IMR-90 (cell line): ENCODE measurements at regions not wholly inside any gene's neighbourhood (a gene's known extent, or its start where the extent isn't known, plus 50 kb on each side); places are given as distances from the start of the nearest gene placed in this dataset.

Experiments used
- CEBPB ChIP-seq: IDR thresholded peaks from 2 replicates; pipeline ENCODE4 v1.6.1; 2012; ENCODE audit warnings: low read depth, low read length, improper control_type of control experiment
- CHD1 ChIP-seq: IDR thresholded peaks from 2 replicates; pipeline ENCODE4 v1.6.1; 2012; ENCODE audit warnings: low read depth, low read length, improper control_type of control experiment
- MAFK ChIP-seq: IDR thresholded peaks from 2 replicates; pipeline ENCODE4 v1.6.1; 2012; ENCODE audit warnings: low read depth, low read length, improper control_type of control experiment
- MAZ ChIP-seq: IDR thresholded peaks from 2 replicates; pipeline ENCODE4 v1.6.1; 2012; ENCODE audit warnings: low read depth, mild to moderate bottlenecking, low read length, improper control_type of control experiment, moderate library complexity, borderline replicate concordance
- MXI1 ChIP-seq: IDR thresholded peaks from 2 replicates; pipeline ENCODE4 v1.6.1; 2012; ENCODE audit warnings: low read depth, mild to moderate bottlenecking, low read length, moderate library complexity, borderline replicate concordance
- POLR2A ChIP-seq: IDR thresholded peaks from 2 replicates; pipeline ENCODE4 v1.6.1; 2012; ENCODE audit warnings: mild to moderate bottlenecking, low read depth, low read length
- RAD21 ChIP-seq: IDR thresholded peaks from 2 replicates; pipeline ENCODE4 v1.6.1; 2012; ENCODE audit warnings: low read length, improper control_type of control experiment
- RCOR1 ChIP-seq: IDR thresholded peaks from 2 replicates; pipeline ENCODE4 v1.6.1; 2012; ENCODE audit warnings: mild to moderate bottlenecking, low read length, improper control_type of control experiment; ENCODE audit not compliant: insufficient replicate concordance
- RFX5 ChIP-seq: IDR thresholded peaks from 2 replicates; pipeline ENCODE4 v1.8.0; 2012; ENCODE audit warnings: low read depth, mild to moderate bottlenecking, low read length, moderate library complexity
- SMC3 ChIP-seq: fragments of 150-350 bp; IDR thresholded peaks from 2 replicates; pipeline ENCODE4 v1.6.1; 2016; ENCODE audit warnings: low read depth, mild to moderate bottlenecking, antibody characterized with exemption, low read length, moderate library complexity
- TF ChIP-seq, protein P1 (sequence below): conservative IDR thresholded peaks from 2 replicates; pipeline ENCODE4 v1.5.1; 2012; ENCODE audit warnings: mild to moderate bottlenecking, low read depth, low read length, improper control_type of control experiment
- TF ChIP-seq, protein P2 (sequence below): fragments of 150-350 bp; IDR thresholded peaks from 2 replicates; pipeline ENCODE4 v1.6.1; 2017; ENCODE audit warnings: mild to moderate bottlenecking, antibody characterized with exemption, low read length, low read depth

DNA sequence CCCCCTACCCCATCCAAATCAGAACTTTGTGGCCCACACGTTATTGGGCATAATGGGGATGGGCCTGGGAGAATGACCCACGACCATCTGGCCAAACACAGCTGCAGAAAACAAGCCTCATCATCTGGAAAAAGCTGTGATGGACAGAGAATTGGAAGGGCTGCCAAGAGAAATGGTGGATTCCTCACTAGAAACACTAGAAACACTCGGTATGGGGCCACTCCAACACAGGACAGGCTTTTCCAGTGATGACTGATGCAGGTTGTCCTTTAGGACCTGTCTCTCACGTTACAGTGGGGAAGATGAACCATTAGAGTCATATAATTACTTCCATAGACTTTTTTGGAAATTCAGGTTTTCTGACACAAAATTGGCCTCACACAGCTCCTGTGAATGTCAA is 172.4 kb upstream of the TARS1 start:
- TF ChIP-seq RAD21 (no peak), POLR2A (no peak), CHD1 (no peak), RCOR1 (no peak), MAFK (no peak), MXI1 (no peak), SMC3 (no peak), RFX5 (no peak), MAZ (no peak), CEBPB (no peak)
- TF ChIP-seq, protein P1, sequence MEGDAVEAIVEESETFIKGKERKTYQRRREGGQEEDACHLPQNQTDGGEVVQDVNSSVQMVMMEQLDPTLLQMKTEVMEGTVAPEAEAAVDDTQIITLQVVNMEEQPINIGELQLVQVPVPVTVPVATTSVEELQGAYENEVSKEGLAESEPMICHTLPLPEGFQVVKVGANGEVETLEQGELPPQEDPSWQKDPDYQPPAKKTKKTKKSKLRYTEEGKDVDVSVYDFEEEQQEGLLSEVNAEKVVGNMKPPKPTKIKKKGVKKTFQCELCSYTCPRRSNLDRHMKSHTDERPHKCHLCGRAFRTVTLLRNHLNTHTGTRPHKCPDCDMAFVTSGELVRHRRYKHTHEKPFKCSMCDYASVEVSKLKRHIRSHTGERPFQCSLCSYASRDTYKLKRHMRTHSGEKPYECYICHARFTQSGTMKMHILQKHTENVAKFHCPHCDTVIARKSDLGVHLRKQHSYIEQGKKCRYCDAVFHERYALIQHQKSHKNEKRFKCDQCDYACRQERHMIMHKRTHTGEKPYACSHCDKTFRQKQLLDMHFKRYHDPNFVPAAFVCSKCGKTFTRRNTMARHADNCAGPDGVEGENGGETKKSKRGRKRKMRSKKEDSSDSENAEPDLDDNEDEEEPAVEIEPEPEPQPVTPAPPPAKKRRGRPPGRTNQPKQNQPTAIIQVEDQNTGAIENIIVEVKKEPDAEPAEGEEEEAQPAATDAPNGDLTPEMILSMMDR, result no peak
- TF ChIP-seq, protein P2, sequence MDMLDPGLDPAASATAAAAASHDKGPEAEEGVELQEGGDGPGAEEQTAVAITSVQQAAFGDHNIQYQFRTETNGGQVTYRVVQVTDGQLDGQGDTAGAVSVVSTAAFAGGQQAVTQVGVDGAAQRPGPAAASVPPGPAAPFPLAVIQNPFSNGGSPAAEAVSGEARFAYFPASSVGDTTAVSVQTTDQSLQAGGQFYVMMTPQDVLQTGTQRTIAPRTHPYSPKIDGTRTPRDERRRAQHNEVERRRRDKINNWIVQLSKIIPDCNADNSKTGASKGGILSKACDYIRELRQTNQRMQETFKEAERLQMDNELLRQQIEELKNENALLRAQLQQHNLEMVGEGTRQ, result no peak
